ENCODE measurements at regions not wholly inside any gene's neighbourhood (a gene's known extent, or its start where the extent isn't known, plus 50 kb on each side); places are given as distances from the start of the nearest gene placed in this dataset.

DNA sequence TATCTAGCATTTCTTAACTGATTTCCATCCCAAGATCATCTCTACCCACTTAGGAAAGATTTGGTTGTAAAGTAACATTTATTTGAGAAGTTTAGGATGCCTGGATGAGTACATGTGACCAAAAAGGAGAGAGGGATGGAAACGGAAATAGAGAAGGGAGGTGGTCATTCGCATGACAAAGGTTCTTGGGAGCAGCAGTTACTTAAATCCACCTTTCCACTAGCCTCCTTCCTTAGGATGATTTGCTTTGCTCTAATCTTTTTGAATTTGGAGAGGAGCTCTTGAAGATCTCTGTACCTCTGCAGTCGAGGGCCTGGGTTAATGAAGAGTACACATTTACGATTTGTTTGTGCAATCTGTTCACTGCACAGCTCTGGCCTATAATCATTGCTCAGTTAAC is 623.5 kb downstream of the EPHA4 start:
- no peak for DNase-seq (ENCODE audit: low read depth)
- TF ChIP-seq, protein P1, sequence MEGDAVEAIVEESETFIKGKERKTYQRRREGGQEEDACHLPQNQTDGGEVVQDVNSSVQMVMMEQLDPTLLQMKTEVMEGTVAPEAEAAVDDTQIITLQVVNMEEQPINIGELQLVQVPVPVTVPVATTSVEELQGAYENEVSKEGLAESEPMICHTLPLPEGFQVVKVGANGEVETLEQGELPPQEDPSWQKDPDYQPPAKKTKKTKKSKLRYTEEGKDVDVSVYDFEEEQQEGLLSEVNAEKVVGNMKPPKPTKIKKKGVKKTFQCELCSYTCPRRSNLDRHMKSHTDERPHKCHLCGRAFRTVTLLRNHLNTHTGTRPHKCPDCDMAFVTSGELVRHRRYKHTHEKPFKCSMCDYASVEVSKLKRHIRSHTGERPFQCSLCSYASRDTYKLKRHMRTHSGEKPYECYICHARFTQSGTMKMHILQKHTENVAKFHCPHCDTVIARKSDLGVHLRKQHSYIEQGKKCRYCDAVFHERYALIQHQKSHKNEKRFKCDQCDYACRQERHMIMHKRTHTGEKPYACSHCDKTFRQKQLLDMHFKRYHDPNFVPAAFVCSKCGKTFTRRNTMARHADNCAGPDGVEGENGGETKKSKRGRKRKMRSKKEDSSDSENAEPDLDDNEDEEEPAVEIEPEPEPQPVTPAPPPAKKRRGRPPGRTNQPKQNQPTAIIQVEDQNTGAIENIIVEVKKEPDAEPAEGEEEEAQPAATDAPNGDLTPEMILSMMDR (conservative IDR thresholded peaks at IDR 0.05; ENCODE audit: low read depth, low read length) = no peak
- no peak overlapping the region for H3K4me3 ChIP-seq (ENCODE audit: low read depth, low read length)

DNA sequence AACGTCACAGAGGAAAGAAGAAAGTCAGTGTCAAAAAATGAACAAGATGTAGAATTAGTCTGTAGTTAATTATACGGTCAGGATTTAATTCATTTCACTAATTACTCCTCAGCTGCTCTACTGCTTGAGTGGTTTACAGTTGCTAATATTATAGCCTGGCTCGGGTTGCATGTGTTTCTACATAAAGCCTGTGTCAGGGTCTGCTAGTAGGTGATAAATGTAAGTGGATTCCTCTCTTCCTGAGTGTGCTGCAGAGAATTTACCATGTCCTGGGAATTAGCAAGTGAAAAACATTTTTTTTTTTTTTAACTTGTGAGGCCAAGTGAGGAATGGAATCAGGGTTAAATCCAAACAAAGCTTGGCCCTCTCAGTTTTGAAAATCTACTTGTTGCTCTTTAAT is 622.6 kb downstream of the EPHA4 start:
- H3K4me3 ChIP-seq (ENCODE audit: low read depth, low read length) = no peak overlapping the region
- TF ChIP-seq, protein P1 (conservative IDR thresholded peaks at IDR 0.05; ENCODE audit: low read depth, low read length) = no peak
- no peak for DNase-seq (ENCODE audit: low read depth)

DNA sequence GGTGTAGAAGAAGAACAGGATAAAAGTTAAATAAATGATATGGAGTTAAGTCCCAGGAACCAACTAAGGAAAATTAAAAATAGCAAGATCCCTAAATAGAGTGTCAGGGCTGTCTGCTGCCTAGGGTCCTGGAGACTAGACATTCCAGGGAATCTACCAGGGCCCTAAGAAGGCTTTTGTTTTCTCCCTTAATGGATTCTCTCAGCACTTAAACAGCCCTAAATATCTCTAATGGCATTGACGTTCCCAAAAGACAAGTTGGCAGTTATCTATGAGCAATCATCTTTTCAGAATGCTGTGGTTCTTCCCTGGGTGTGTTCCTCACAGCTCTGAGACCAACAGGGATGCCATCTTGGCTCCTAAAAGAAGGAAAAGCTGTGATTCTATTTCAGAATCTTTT is 616.3 kb downstream of the EPHA4 start:
- no peak overlapping the region for H3K4me3 ChIP-seq (ENCODE audit: low read depth, low read length)
- DNase-seq (ENCODE audit: low read depth) = no peak
- TF ChIP-seq, protein P1 (conservative IDR thresholded peaks at IDR 0.05; ENCODE audit: low read depth, low read length) = no peak

DNA sequence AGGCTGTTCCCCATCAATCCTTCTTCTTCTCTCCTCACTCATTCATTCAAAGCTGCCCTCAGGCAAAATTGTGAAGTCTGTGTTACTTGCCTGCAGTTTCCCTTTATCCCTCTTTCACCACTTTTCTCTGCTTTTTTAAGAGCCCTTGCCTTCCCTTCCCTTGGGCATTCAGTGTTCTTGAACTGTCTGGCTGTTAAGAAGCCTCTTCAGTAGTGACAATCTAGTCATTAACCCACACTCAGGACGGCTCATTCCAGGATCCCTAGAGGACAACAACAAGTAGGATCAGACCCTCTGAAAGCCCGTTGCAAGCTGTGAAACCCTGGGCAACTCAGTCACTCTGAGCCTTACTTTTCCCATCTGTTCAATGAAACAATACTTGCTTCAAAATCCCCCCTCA is 615.7 kb downstream of the EPHA4 start:
- DNase-seq (ENCODE audit: low read depth) = no peak
- no peak overlapping the region for H3K4me3 ChIP-seq (ENCODE audit: low read depth, low read length)
- TF ChIP-seq, protein P1 (conservative IDR thresholded peaks at IDR 0.05; ENCODE audit: low read depth, low read length) = no peak

DNA sequence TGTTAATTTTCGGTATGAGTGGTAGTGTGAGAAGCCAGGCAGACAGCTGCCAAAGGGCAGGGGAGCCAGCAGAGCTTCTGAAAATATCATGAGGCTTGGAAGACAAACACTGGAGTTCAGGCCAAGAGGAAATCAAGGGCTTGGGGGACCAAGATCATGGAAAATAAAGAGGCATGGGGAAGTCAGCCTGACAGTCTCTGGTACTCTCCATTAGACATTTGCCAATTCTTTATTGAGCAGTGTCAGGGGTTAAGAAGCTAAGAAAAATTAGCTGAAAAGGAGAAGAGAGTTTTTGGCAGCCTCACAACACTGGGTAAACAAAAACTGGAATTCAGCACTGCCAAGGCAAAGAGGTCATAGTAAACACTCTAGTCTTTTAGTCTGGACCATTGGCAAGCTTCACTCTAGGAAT is 612.7 kb downstream of the EPHA4 start:
- no peak for DNase-seq (ENCODE audit: low read depth)
- TF ChIP-seq, protein P1 (conservative IDR thresholded peaks at IDR 0.05; ENCODE audit: low read depth, low read length) = no peak
- H3K4me3 ChIP-seq (ENCODE audit: low read depth, low read length) = no peak overlapping the region

DNA sequence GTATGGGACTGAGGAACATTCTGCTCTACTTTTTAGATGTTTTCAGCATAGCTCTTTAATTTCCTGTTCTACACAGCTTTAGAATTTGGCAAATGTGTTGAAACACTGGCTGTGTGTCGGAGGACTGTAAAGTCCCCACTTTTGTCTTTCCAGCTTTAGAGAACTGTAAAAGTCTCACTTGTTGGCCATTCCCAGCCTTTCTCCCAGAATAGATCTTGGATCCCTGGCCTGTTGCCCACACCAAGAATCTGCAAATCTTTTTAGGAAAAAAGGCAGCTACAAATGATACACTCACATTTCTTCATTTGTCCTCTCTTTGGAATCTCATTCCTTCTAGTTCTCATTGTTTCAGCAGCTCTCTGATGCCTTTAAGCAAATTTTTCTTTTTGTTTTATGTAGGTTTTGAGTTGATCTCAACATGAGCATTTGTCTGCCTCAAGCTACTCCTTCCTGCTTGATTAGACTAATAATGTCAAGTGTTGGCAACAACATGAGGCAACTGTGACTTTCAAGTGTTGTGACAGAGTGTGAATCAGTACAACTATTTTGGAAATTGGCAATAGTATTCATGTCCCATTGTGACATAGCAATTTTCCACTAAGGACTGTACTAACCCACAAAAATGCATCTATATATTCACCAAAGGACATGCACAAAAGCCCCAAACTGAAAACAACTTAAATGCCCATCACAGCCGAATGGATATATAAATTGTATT is 610.8 kb downstream of the EPHA4 start:
- no peak for DNase-seq (ENCODE audit: low read depth)
- TF ChIP-seq, protein P1 (conservative IDR thresholded peaks at IDR 0.05; ENCODE audit: low read depth, low read length) = no peak
- H3K4me3 ChIP-seq (ENCODE audit: low read depth, low read length) = no peak overlapping the region

DNA sequence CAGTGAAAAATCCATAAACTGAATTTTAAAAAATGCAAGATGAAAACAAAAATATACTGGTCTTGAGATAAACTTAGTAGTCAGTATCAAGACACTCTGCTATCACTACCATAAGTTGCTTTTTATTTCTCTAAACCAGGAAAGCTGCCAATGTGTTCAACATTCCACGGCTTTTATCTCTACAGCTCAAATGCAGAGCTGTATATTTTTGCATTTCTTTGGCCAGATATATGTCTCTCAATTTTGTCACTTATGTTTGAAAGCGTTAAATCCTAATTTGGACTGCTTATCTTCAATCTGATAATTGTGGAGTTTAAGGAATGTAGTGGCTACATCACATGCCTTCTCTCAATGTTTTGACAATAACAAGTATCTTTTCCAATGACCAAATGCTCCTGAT is 609.5 kb downstream of the EPHA4 start:
- TF ChIP-seq, protein P1 (conservative IDR thresholded peaks at IDR 0.05; ENCODE audit: low read depth, low read length) = no peak
- no peak for DNase-seq (ENCODE audit: low read depth)
- no peak overlapping the region for H3K4me3 ChIP-seq (ENCODE audit: low read depth, low read length)
